ENCODE measurements at regions not wholly inside any gene's neighbourhood (a gene's known extent, or its start where the extent isn't known, plus 50 kb on each side); places are given as distances from the start of the nearest gene placed in this dataset.

GRCh38 chr4:110994781-110995180 lies 371.9 kb upstream of the PITX2 start:
- TF ChIP-seq CTCF (IDR thresholded peaks at IDR 0.05 in 4 of 5, conservative IDR thresholded peaks at IDR 0.05 in 1 of 5) (no peak), POLR2A (IDR thresholded peaks at IDR 0.05) (no peak)
